Activated gamma-delta T cell treated with anti-CD3 and anti-CD28 coated beads, Interleukin-2, amount 50 U/mL, for 16 hours (primary cell): ENCODE measurements at regions not wholly inside any gene's neighbourhood (a gene's known extent, or its start where the extent isn't known, plus 50 kb on each side); places are given as distances from the start of the nearest gene placed in this dataset.
"Not testable (repeated sequence)": the region's sequence is repeated elsewhere in the genome, so short reads cannot be mapped to it uniquely, and the experiment has no call there.

Source experiments
- DNase-seq: peaks from one replicate; pipeline ENCODE4 v3.0.0-alpha.2; 2020; ENCODE audit warnings: low read depth

- DNase-seq = no peak
Measured at GRCh38 chr1:195745189-195746010, 862.8 kb downstream of the KCNT2 start.

- no peak for DNase-seq
Measured at GRCh38 chr1:195744256-195744655, 864.0 kb downstream of the KCNT2 start.

- DNase-seq = no peak
Measured at GRCh38 chr1:195740862-195741261, 867.4 kb downstream of the KCNT2 start.

- DNase-seq = no peak
Measured at GRCh38 chr1:195738966-195739650, 869.1 kb downstream of the KCNT2 start.

- DNase-seq = no peak
Measured at GRCh38 chr1:195735140-195735539, 873.1 kb downstream of the KCNT2 start.

- DNase-seq = no peak
Measured at GRCh38 chr1:195733826-195734225, 874.4 kb downstream of the KCNT2 start.

GRCh38 chr1:195733408-195733807, 874.8 kb downstream of the KCNT2 start:
- no peak for DNase-seq

GRCh38 chr1:195731385-195731784, 876.9 kb downstream of the KCNT2 start:
- DNase-seq = no peak

- no peak for DNase-seq
Measured at GRCh38 chr1:195723796-195724194, 884.4 kb downstream of the KCNT2 start.

GRCh38 chr1:195722852-195723795, 885.1 kb downstream of the KCNT2 start:
- DNase-seq = not testable (repeated sequence)

GRCh38 chr1:195722146-195722545, 886.1 kb downstream of the KCNT2 start:
- not testable (repeated sequence) for DNase-seq

GRCh38 chr1:195721210-195721971, 886.8 kb downstream of the KCNT2 start:
- no peak for DNase-seq

GRCh38 chr1:195717651-195718050, 890.6 kb downstream of the KCNT2 start:
- no peak for DNase-seq

GRCh38 chr1:195715652-195716051, 892.6 kb downstream of the KCNT2 start:
- no peak for DNase-seq

GRCh38 chr1:195714248-195714647, 894.0 kb downstream of the KCNT2 start:
- DNase-seq = no peak

GRCh38 chr1:195709821-195710220, 898.4 kb downstream of the KCNT2 start:
- no peak for DNase-seq

- no peak for DNase-seq
Measured at GRCh38 chr1:195704028-195704427, 904.2 kb downstream of the KCNT2 start.

GRCh38 chr1:195701149-195701548, 907.1 kb downstream of the KCNT2 start:
- DNase-seq = no peak

- DNase-seq = no peak
Measured at GRCh38 chr1:195697130-195697529, 911.1 kb downstream of the KCNT2 start.

GRCh38 chr1:195686764-195687163, 921.5 kb downstream of the KCNT2 start:
- DNase-seq = no peak

GRCh38 chr1:195664628-195665027, 943.6 kb downstream of the KCNT2 start:
- DNase-seq = no peak
